Adrenal gland (tissue), 5 donors: ENCODE measurements at regions not wholly inside any gene's neighbourhood (a gene's known extent, or its start where the extent isn't known, plus 50 kb on each side); places are given as distances from the start of the nearest gene placed in this dataset.

Source experiments
- POLR2A ChIP-seq, 2 donors: fragments of 450-650 bp; IDR thresholded peaks; one replicate each; pipeline ENCODE4 v1.6.1; 2017; ENCODE audit warnings: antibody characterized with exemption in 2 of 2, mild to moderate bottlenecking in 2 of 2, moderate library complexity in 1 of 2
- TF ChIP-seq, protein P1 (sequence below), 6 experiments: fragments of 450-650 bp in 4 of 6; fragments of 200-600 bp in 2 of 6; sonication (generic) in 1 of 6; IDR thresholded peaks; 1 replicate in 5 of 6; 2 replicates in 1 of 6; pipeline versions ENCODE4 v1.5.1 to v1.8.0; 2016 to 2021; ENCODE audit warnings: antibody characterized with exemption in 6 of 6, mild to moderate bottlenecking in 2 of 6, moderate library complexity in 1 of 6
- donor health status: DM: no; HTN: no; CAD: no.

DNA sequence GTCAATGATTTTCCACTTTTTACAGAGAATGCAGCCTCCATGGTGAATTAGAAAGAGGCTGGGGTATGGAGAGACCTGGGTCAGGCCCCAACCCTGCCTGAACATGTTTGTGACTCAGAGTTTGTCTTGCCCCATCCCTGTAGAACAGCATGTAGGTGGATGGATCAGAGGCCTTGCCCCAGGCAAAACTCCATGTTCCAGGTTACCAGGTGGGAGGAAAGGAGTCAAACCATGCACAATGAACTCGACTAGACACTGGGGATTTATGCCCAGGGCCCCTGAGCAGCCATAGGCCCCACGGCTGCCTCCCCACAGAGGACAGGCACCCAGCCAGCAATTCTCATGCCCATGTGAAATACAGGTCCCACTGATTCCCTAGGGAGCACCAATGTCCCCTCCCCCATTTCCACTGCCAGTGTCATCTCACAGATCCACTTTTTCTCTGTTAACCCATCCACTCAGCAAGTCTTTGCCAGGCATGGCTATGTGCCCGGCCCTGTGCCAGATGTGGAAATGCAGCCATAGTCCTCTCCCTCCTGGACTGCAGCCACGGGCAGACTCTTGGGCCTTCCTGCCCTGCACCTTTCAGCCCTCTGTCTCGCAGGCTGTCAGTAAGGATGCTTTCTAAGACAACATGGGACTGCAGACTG lies 737.8 kb upstream of the HS6ST1 start:
- TF ChIP-seq, protein P1, sequence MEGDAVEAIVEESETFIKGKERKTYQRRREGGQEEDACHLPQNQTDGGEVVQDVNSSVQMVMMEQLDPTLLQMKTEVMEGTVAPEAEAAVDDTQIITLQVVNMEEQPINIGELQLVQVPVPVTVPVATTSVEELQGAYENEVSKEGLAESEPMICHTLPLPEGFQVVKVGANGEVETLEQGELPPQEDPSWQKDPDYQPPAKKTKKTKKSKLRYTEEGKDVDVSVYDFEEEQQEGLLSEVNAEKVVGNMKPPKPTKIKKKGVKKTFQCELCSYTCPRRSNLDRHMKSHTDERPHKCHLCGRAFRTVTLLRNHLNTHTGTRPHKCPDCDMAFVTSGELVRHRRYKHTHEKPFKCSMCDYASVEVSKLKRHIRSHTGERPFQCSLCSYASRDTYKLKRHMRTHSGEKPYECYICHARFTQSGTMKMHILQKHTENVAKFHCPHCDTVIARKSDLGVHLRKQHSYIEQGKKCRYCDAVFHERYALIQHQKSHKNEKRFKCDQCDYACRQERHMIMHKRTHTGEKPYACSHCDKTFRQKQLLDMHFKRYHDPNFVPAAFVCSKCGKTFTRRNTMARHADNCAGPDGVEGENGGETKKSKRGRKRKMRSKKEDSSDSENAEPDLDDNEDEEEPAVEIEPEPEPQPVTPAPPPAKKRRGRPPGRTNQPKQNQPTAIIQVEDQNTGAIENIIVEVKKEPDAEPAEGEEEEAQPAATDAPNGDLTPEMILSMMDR (IDR thresholded peaks at IDR 0.05) = no peak
- TF ChIP-seq POLR2A (IDR thresholded peaks at IDR 0.05) = no peak
